ENCODE measurements at regions not wholly inside any gene's neighbourhood (a gene's known extent, or its start where the extent isn't known, plus 50 kb on each side); places are given as distances from the start of the nearest gene placed in this dataset.

DNA sequence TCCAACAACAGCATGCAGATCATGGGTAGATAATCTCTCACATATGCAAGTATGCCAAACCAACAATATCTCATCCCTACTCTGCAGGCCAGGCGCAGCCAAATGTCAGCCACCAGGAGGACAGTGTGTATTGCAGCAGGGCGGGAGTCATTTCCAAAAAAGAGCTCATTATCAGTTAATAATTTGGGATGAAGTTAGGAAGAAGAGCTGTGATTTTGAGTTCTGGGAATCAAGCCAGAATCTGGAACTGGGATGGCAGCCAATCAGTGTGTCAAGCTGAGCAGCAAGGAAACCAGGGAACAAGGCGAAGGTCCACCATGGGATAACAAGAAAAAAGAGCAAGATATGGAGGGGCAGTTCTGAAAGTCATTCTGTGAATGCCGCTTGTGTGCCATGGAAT lies 88.2 kb upstream of the CAMK2D start:
- Histone ChIP-seq H3K36me3 (no peaks in the 10 kb centered on the region), H3K9me3 (replicated peaks) (no peaks in the 10 kb centered on the region), H3K27ac (no peak overlapping the region), H3K4me1 (replicated peaks) (no peaks in the 10 kb centered on the region), H3K27me3 (replicated peaks) (no peaks in the 10 kb centered on the region), H3K4me3 (no peak overlapping the region)
- DNase-seq (ENCODE audit: low read depth in 1 of 2, low spot score in 2 of 2) = no peak

DNA sequence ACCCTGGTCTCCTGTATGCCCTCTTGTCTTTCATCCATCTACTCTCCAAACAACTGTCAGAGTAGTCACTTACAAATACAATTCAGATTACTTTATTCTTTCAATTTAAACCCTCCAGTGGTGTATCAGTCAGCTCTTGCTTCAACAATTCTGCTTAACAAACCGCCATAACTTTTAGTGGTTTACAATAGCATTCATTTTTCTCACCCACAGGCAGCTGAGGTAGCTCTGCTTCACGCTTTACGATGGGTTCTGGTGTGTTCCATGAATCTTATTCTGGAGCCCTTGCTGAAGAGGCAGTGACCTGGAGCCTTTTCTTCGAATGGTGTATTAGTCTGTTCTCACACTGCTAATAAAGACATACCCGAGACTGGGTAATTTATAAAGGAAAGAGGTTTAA lies 86.2 kb upstream of the CAMK2D start:
- Histone ChIP-seq H3K27me3 (replicated peaks) (no peaks in the 10 kb centered on the region), H3K4me3 (no peak overlapping the region), H3K36me3 (no peaks in the 10 kb centered on the region), H3K27ac (no peak overlapping the region), H3K9me3 (replicated peaks) (no peaks in the 10 kb centered on the region), H3K4me1 (replicated peaks) (no peaks in the 10 kb centered on the region)
- DNase-seq (ENCODE audit: low read depth in 1 of 2, low spot score in 2 of 2) = no peak

DNA sequence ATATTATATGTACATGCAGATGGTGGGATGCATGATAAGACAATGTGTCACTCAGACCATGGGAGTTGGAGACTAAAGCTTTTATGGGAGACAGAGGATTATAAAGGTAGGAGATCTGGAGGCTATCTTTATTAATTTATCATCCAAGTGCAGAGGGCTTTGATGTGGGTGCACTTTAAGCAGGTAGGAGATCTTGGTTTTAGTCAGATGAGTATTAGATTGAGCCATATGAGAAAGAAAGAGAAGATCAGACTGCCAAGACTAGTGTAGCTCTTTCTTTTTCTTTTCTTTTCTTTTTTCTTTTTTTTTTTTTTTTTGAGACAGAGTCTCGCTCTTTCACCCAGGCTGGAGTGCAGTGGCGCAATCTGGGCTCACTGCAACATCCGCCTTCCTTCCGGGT lies 84.9 kb upstream of the CAMK2D start:
- no peaks in the 10 kb centered on the region for H3K27me3 ChIP-seq (replicated peaks)
- no peak for DNase-seq (ENCODE audit: low read depth in 1 of 2, low spot score in 2 of 2)
- no peaks in the 10 kb centered on the region for H3K4me1 ChIP-seq (replicated peaks)
- no peak overlapping the region for H3K4me3 ChIP-seq
- H3K27ac ChIP-seq = no peak overlapping the region
- no peaks in the 10 kb centered on the region for H3K9me3 ChIP-seq (replicated peaks)
- no peaks in the 10 kb centered on the region for H3K36me3 ChIP-seq

DNA sequence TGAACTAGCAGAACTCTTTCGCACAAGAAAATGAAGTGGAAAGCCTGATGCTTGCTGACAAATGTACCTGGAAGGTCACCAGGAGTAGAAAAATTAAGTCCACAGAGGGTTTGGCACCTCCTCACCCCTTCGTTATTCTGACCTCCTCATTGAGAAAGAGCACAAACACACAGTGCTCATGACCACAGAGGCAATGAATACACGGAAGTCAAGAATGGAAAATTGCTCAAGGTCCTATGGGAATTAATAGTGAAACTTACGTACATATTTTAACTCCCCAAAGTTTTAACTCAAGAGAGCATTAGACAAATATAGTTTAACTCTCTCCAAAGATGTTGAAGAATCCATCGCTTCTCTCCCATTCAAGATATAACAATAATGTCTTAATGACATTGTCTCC lies 83.6 kb upstream of the CAMK2D start:
- no peak overlapping the region for H3K27ac ChIP-seq
- H3K4me1 ChIP-seq (replicated peaks) = no peaks in the 10 kb centered on the region
- H3K36me3 ChIP-seq = no peaks in the 10 kb centered on the region
- H3K9me3 ChIP-seq (replicated peaks) = no peaks in the 10 kb centered on the region
- H3K4me3 ChIP-seq = no peak overlapping the region
- DNase-seq (ENCODE audit: low read depth in 1 of 2, low spot score in 2 of 2) = no peak
- H3K27me3 ChIP-seq (replicated peaks) = no peaks in the 10 kb centered on the region

DNA sequence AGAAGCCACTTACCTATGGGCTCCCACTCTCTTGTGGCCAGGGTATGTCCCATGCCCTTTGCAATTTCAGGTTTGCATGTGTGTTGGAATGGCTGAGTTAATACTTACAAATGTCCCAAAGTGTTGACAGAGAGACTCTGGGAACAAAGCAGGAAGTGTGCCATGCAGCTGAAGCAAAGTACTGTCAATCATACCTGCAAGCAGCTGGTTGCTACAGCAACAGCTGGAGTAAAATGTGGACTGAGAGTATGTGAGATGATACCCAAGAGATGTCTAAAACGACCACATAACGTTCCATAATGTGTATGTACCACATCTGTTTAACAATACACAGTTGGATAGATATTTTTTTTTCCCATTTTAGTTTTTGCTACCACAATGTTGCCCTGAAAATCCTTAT lies 82.8 kb upstream of the CAMK2D start:
- H3K36me3 ChIP-seq = no peaks in the 10 kb centered on the region
- no peaks in the 10 kb centered on the region for H3K27me3 ChIP-seq (replicated peaks)
- H3K4me1 ChIP-seq (replicated peaks) = no peaks in the 10 kb centered on the region
- DNase-seq (ENCODE audit: low read depth in 1 of 2, low spot score in 2 of 2) = no peak
- H3K9me3 ChIP-seq (replicated peaks) = no peaks in the 10 kb centered on the region
- H3K27ac ChIP-seq = no peak overlapping the region
- no peak overlapping the region for H3K4me3 ChIP-seq

DNA sequence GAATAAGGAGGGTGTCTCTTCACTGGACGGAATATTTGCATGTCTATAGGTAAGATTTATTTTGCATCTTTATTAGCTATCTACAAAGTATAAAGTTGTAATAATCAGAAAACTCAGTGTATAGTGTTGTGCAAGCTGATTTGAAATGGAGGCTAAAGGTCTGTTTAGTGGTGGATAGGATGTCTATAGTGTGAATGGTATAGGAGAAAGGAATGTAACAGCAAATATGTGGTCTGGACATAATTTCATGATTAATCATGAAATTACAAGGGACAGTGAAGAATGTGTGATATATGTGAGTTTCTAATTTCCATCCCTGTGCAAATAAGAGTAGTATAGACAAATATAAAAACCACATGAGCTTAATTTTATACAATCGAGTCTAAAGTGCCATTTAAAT lies 79.3 kb upstream of the CAMK2D start:
- Histone ChIP-seq H3K27ac (no peak overlapping the region), H3K4me1 (replicated peaks) (peaks cover 14% of the 10 kb centered on the region), H3K4me3 (no peak overlapping the region), H3K9me3 (replicated peaks) (no peaks in the 10 kb centered on the region), H3K27me3 (replicated peaks) (no peaks in the 10 kb centered on the region), H3K36me3 (no peaks in the 10 kb centered on the region)
- DNase-seq (ENCODE audit: low read depth in 1 of 2, low spot score in 2 of 2) = peak in 1 of 2 experiments; percentile 9

DNA sequence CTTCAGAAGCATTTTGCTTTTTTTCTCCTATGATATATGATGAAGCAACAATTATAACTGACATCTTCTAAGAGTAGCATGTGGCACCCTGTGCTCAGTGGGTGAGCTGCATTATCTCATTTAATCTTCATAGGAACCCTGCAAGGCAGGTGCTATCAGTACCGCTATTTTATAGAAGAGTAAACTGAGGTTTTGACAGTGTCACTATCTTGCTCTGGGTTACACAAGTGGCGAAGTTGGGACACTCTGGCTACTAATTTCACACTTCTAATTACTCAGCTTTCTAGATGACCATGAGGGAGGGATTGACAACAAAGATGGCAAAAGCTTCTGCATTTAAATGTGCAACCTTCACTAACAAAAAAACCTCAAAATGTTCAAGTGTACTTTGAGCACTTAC lies 76.9 kb upstream of the CAMK2D start:
- Histone ChIP-seq H3K4me3 (no peak overlapping the region), H3K36me3 (no peaks in the 10 kb centered on the region), H3K27ac (no peak overlapping the region), H3K4me1 (replicated peaks) (peaks cover 20% of the 10 kb centered on the region), H3K27me3 (replicated peaks) (no peaks in the 10 kb centered on the region), H3K9me3 (replicated peaks) (no peaks in the 10 kb centered on the region)
- DNase-seq (ENCODE audit: low read depth in 1 of 2, low spot score in 2 of 2) = no peak

DNA sequence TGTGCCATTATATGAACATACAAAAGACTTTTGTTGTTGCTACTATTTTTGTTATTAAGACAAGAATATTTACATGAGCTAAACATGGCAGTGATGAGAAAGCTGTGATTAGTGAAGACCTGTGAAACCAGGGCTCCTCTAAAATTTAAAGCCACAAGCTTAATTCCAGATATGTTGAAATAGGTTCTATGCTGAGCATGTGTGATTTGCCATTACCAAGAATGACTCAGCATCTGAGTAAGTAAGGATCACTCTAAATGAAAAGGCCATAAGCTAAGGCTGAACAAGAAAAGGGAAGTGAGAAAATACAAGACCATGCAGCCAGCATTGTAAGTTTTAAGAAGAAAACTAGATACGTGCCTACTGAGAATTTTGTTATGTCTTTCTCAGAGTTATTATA lies 75.9 kb upstream of the CAMK2D start:
- H3K9me3 ChIP-seq (replicated peaks) = no peaks in the 10 kb centered on the region
- DNase-seq (ENCODE audit: low read depth in 1 of 2, low spot score in 2 of 2) = peak in 1 of 2 experiments; percentile 48

DNA sequence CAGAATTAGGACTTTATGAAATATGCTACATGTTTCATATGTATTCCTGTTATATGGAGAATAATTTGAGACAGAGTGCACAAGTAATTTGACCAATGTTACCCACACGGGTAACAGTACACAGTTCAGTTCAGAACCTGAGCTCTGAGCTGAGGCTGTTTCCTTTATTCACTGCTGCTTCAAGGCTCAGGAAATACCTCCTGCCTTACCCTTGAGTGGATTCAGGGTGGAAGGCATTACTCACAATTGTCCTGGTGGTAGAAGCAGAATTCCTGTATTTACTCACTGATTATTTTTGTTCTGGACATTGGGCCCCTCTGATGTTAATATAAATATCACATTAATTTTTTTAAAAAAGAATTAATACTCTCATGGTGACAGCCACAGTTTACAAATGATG lies 73.5 kb upstream of the CAMK2D start:
- DNase-seq (ENCODE audit: low read depth in 1 of 2, low spot score in 2 of 2) = peak in 1 of 2 experiments; percentile 20
- H3K4me1 ChIP-seq (replicated peaks) = peaks cover 20% of the 10 kb centered on the region
- no peaks in the 10 kb centered on the region for H3K9me3 ChIP-seq (replicated peaks)
- no peaks in the 10 kb centered on the region for H3K36me3 ChIP-seq
- no peaks in the 10 kb centered on the region for H3K27me3 ChIP-seq (replicated peaks)
- no peak overlapping the region for H3K4me3 ChIP-seq
- no peak overlapping the region for H3K27ac ChIP-seq

More for the DNA sequence above, 75.9 kb upstream of the CAMK2D start:
- no peaks in the 10 kb centered on the region for H3K27me3 ChIP-seq (replicated peaks)
- H3K4me1 ChIP-seq (replicated peaks) = peaks cover 20% of the 10 kb centered on the region
- H3K36me3 ChIP-seq = no peaks in the 10 kb centered on the region
- H3K4me3 ChIP-seq = no peak overlapping the region
- peak overlapping the region; percentile 31 for H3K27ac ChIP-seq

DNA sequence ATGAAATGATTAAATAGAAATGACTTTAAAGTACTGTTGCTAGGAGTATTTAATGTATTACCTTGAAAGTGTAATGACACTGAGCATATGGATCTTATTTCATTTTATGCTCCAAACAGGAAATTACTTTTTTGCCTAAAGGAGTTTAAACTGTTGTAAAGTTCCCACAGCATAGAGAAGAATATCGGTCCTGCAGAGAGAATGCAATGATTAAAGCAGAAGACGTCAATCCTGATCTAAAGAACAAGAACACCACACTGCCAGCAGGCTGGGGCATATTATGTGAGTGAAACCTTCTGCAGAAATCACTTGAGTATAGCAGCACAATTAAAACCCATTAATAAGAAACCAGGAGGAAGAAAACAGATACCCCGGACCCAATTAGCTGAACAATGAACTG lies 72.8 kb upstream of the CAMK2D start:
- Histone ChIP-seq H3K36me3 (no peaks in the 10 kb centered on the region), H3K27me3 (replicated peaks) (no peaks in the 10 kb centered on the region), H3K27ac (no peak overlapping the region), H3K4me3 (no peak overlapping the region), H3K4me1 (replicated peaks) (peaks cover 20% of the 10 kb centered on the region), H3K9me3 (replicated peaks) (no peaks in the 10 kb centered on the region)
- no peak for DNase-seq (ENCODE audit: low read depth in 1 of 2, low spot score in 2 of 2)

DNA sequence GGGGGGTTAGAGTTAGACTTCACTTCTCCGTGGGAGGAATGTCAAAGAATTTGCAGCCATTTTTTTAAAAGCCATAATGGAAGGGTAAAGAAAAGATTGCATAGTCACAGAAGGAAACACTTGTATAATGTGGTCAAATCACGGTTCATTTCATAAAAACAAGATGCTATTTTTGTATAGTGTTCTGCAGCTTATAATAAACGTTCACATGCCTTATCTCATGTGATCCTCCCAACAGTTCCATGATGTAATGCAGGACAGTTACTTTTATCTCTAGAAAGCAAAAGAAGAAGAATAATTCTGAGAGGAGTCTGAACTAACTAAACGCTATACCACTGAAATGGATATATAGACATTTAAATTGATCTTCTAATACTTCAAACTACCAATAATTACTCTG lies 71.3 kb upstream of the CAMK2D start:
- Histone ChIP-seq H3K9me3 (replicated peaks) (no peaks in the 10 kb centered on the region), H3K27me3 (replicated peaks) (no peaks in the 10 kb centered on the region), H3K36me3 (no peaks in the 10 kb centered on the region), H3K4me1 (replicated peaks) (peaks cover 18% of the 10 kb centered on the region), H3K27ac (no peak overlapping the region), H3K4me3 (no peak overlapping the region)
- no peak for DNase-seq (ENCODE audit: low read depth in 1 of 2, low spot score in 2 of 2)

DNA sequence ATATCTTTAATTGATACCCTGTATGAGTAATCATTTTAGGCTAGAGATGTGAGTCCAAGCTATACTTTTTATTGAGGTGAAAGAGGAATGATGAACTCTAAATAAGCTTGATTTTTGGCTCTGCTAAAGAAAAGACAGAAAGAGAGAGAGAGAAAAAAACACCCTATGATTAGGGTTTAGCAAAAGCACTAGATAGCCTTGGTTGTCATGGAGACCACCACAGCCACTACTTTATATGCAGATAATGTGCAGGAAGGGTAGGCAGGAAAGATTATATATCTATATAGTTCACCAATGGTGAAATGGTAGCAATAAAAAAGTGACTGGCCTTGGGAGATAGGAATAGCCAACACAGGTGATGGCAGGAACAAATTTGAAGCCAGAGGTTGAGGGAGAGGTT lies 69.9 kb upstream of the CAMK2D start:
- Histone ChIP-seq H3K27me3 (replicated peaks) (no peaks in the 10 kb centered on the region), H3K4me3 (no peak overlapping the region), H3K9me3 (replicated peaks) (no peaks in the 10 kb centered on the region), H3K36me3 (no peaks in the 10 kb centered on the region), H3K27ac (no peak overlapping the region), H3K4me1 (replicated peaks) (peaks cover 6% of the 10 kb centered on the region; the same call in 1 of the 2 replicates)
- no peak for DNase-seq (ENCODE audit: low read depth in 1 of 2, low spot score in 2 of 2)

DNA sequence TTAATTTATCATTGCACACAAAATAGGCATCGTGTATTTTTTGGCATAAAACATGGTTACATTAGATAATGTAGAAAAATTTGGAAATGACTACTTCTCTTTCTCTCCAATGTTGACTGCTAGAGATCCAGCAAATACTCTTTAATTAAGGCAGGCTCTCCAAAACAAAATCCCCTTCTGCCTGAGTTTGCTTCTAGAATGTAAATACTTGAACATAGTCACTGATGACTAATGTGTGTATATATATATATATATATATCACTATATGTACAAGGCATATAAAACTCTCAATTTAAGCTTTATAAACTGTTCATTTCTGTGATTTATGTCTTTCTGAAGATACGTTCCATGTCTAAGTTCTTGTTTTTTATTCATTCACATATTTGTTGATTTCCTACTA lies 67.2 kb upstream of the CAMK2D start:
- H3K27me3 ChIP-seq (replicated peaks) = no peaks in the 10 kb centered on the region
- no peaks in the 10 kb centered on the region for H3K36me3 ChIP-seq
- no peak overlapping the region for H3K4me3 ChIP-seq
- DNase-seq (ENCODE audit: low read depth in 1 of 2, low spot score in 2 of 2) = no peak
- no peaks in the 10 kb centered on the region for H3K4me1 ChIP-seq (replicated peaks)
- H3K9me3 ChIP-seq (replicated peaks) = no peaks in the 10 kb centered on the region
- no peak overlapping the region for H3K27ac ChIP-seq

DNA sequence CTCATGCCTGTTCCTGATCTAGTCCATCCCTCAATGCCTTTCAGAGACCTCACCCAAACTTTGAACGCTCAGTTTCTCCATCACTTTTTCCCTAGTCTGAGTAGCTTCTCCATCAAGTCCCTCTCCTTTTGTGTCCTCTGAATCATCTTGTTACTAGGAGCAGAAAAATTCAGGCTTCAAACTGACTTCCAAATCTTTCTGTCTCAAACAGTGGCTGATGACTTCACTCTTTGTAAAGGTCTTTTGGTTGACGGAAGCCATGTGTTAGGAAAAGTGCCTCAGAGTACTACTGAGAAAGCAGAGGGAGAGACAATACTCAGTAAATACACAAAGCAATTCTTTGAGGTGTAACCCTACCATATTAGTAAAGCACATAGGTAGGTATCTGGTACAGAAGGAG lies 65.7 kb upstream of the CAMK2D start:
- H3K27me3 ChIP-seq (replicated peaks) = no peaks in the 10 kb centered on the region
- no peaks in the 10 kb centered on the region for H3K4me1 ChIP-seq (replicated peaks)
- no peak for DNase-seq (ENCODE audit: low read depth in 1 of 2, low spot score in 2 of 2)
- H3K9me3 ChIP-seq (replicated peaks) = no peaks in the 10 kb centered on the region
- H3K27ac ChIP-seq = no peak overlapping the region
- no peaks in the 10 kb centered on the region for H3K36me3 ChIP-seq
- no peak overlapping the region for H3K4me3 ChIP-seq

DNA sequence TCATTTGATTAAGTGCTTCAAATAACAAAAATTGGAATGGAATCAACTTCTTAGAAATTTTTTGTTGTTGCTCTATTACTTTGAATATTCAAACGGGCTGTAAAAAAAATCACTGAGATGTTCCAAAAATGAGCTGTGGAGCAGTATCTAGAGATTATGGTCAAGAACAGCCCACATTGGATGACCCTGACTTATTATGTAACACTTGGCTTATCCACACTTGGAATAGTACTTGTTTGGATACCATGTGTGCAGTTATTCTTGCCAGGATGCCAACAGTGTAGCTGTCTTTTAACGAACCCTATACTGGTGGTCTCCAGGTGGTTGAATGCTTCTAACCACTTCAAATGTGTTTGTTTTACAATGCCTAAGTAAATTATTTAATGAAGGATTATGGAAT lies 64.9 kb upstream of the CAMK2D start:
- no peak for DNase-seq (ENCODE audit: low read depth in 1 of 2, low spot score in 2 of 2)
- Histone ChIP-seq H3K9me3 (replicated peaks) (no peaks in the 10 kb centered on the region), H3K4me1 (replicated peaks) (no peaks in the 10 kb centered on the region), H3K27ac (no peak overlapping the region), H3K27me3 (replicated peaks) (no peaks in the 10 kb centered on the region), H3K36me3 (no peaks in the 10 kb centered on the region), H3K4me3 (no peak overlapping the region)
